ENCODE measurements at regions not wholly inside any gene's neighbourhood (a gene's known extent, or its start where the extent isn't known, plus 50 kb on each side); places are given as distances from the start of the nearest gene placed in this dataset.

GRCh38 chr14:80101835-80102234 is 109.5 kb downstream of the DIO2 start:
- in situ Hi-C loops (cut with MboI; ENCODE audit: low sequenced_read_pairs, unreplicated experiment) = no loop called here
- no peak for TF ChIP-seq CTCF (IDR thresholded peaks at IDR 0.05; ENCODE audit: borderline replicate concordance, control extremely low read depth, extremely low read depth, insufficient read depth, missing control alignments)
- no peak for DNase-seq (ENCODE audit: low spot score)

GRCh38 chr14:80100681-80101080 is 110.6 kb downstream of the DIO2 start:
- no peak for TF ChIP-seq CTCF (IDR thresholded peaks at IDR 0.05; ENCODE audit: borderline replicate concordance, control extremely low read depth, extremely low read depth, insufficient read depth, missing control alignments)
- DNase-seq (ENCODE audit: low spot score) = no peak
- in situ Hi-C loops (cut with MboI; ENCODE audit: low sequenced_read_pairs, unreplicated experiment) = no loop called here

- DNase-seq (ENCODE audit: low spot score) = no peak
- no peak for TF ChIP-seq CTCF (IDR thresholded peaks at IDR 0.05; ENCODE audit: borderline replicate concordance, control extremely low read depth, extremely low read depth, insufficient read depth, missing control alignments)
- in situ Hi-C loops (cut with MboI; ENCODE audit: low sequenced_read_pairs, unreplicated experiment) = no loop called here
These were observed 115.7 kb downstream of the DIO2 start for GRCh38 chr14:80095623-80096022.

GRCh38 chr14:80087411-80087810 is 123.9 kb downstream of the DIO2 start:
- no peak for DNase-seq (ENCODE audit: low spot score)
- no peak for TF ChIP-seq CTCF (IDR thresholded peaks at IDR 0.05; ENCODE audit: borderline replicate concordance, control extremely low read depth, extremely low read depth, insufficient read depth, missing control alignments)
- in situ Hi-C loops (cut with MboI; ENCODE audit: low sequenced_read_pairs, unreplicated experiment) = no loop called here

- no peak for TF ChIP-seq CTCF (IDR thresholded peaks at IDR 0.05; ENCODE audit: borderline replicate concordance, control extremely low read depth, extremely low read depth, insufficient read depth, missing control alignments)
- in situ Hi-C loops (cut with MboI; ENCODE audit: low sequenced_read_pairs, unreplicated experiment) = no loop called here
These were observed 127.1 kb downstream of the DIO2 start for GRCh38 chr14:80084196-80084595.

GRCh38 chr14:80080601-80081000 is 130.7 kb downstream of the DIO2 start:
- in situ Hi-C loops (cut with MboI; ENCODE audit: low sequenced_read_pairs, unreplicated experiment) = no loop called here
- no peak for DNase-seq (ENCODE audit: low spot score)
- no peak for TF ChIP-seq CTCF (IDR thresholded peaks at IDR 0.05; ENCODE audit: borderline replicate concordance, control extremely low read depth, extremely low read depth, insufficient read depth, missing control alignments)

More at GRCh38 chr14:80084196-80084595, 127.1 kb downstream of the DIO2 start:
- DNase-seq (ENCODE audit: low spot score) = no peak

- in situ Hi-C loops (cut with MboI; ENCODE audit: low sequenced_read_pairs, unreplicated experiment) = no loop called here
- TF ChIP-seq CTCF (IDR thresholded peaks at IDR 0.05; ENCODE audit: borderline replicate concordance, control extremely low read depth, extremely low read depth, insufficient read depth, missing control alignments) = no peak
- no peak for DNase-seq (ENCODE audit: low spot score)
These were observed 132.8 kb downstream of the DIO2 start for GRCh38 chr14:80078501-80078900.
